Osteocyte (in vitro differentiated cells): ENCODE measurements at regions not wholly inside any gene's neighbourhood (a gene's known extent, or its start where the extent isn't known, plus 50 kb on each side); places are given as distances from the start of the nearest gene placed in this dataset.

ENCODE experiments used
- DNase-seq: peaks from one replicate; pipeline ENCODE4 v3.0.0; 2021; ENCODE audit warnings: mixed read lengths; ENCODE audit not compliant: unreplicated experiment; ENCODE audit errors: extremely low spot score
- H3K27ac Mint-ChIP-seq: one replicate; pipeline ENCODE4 v1.8.0; 2021; ENCODE audit warnings: mild to moderate bottlenecking, mixed read lengths; ENCODE audit not compliant: unreplicated experiment
- H3K27me3 Mint-ChIP-seq: one replicate; pipeline ENCODE4 v1.8.0; 2021; ENCODE audit warnings: mixed read lengths; ENCODE audit not compliant: unreplicated experiment
- H3K36me3 Mint-ChIP-seq: one replicate; pipeline ENCODE4 v1.8.0; 2021; ENCODE audit warnings: mixed read lengths; ENCODE audit not compliant: unreplicated experiment
- H3K4me1 Mint-ChIP-seq: one replicate; pipeline ENCODE4 v1.8.0; 2021; ENCODE audit warnings: mixed read lengths; ENCODE audit not compliant: unreplicated experiment
- H3K4me3 Mint-ChIP-seq: one replicate; pipeline ENCODE4 v1.8.0; 2021; ENCODE audit warnings: mild to moderate bottlenecking, moderate library complexity, mixed read lengths; ENCODE audit not compliant: unreplicated experiment
- H3K9me3 Mint-ChIP-seq: one replicate; pipeline ENCODE4 v1.8.0; 2021; ENCODE audit warnings: mixed read lengths; ENCODE audit not compliant: unreplicated experiment
- TF ChIP-seq, protein P1 (sequence below): fragments of 200-600 bp; sonication (generic); IDR thresholded peaks from 2 replicates; pipeline ENCODE4 v1.5.0; 2021; ENCODE audit warnings: antibody characterized with exemption, mild to moderate bottlenecking, moderate library complexity

DNA sequence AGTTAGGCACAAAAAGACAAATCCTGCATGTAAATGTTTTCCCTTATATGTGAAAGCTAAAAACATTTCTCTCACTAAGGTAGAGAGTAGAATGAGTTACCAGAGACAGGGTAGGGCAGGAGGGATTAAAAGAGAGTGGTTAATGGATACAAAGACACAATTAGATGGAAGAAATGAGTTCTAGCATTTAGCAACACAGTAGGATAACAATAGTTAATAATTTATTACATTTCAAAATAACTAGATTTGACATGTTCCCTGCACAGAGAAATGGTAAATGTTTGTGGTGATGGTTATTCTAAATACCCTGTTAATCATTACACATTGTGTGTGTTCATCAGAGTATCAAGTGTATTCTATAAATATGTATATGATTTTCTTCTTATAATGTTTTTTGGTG lies 1400.7 kb downstream of the OTOL1 start:
- Mint-ChIP-seq H3K27ac (no peak overlapping the region), H3K27me3 (no peaks in the 10 kb centered on the region), H3K4me1 (peaks cover 5% of the 10 kb centered on the region), H3K9me3 (no peaks in the 10 kb centered on the region), H3K4me3 (no peak overlapping the region), H3K36me3 (peaks cover 2% of the 10 kb centered on the region)
- TF ChIP-seq, protein P1, sequence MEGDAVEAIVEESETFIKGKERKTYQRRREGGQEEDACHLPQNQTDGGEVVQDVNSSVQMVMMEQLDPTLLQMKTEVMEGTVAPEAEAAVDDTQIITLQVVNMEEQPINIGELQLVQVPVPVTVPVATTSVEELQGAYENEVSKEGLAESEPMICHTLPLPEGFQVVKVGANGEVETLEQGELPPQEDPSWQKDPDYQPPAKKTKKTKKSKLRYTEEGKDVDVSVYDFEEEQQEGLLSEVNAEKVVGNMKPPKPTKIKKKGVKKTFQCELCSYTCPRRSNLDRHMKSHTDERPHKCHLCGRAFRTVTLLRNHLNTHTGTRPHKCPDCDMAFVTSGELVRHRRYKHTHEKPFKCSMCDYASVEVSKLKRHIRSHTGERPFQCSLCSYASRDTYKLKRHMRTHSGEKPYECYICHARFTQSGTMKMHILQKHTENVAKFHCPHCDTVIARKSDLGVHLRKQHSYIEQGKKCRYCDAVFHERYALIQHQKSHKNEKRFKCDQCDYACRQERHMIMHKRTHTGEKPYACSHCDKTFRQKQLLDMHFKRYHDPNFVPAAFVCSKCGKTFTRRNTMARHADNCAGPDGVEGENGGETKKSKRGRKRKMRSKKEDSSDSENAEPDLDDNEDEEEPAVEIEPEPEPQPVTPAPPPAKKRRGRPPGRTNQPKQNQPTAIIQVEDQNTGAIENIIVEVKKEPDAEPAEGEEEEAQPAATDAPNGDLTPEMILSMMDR: no peak
- no peak for DNase-seq

DNA sequence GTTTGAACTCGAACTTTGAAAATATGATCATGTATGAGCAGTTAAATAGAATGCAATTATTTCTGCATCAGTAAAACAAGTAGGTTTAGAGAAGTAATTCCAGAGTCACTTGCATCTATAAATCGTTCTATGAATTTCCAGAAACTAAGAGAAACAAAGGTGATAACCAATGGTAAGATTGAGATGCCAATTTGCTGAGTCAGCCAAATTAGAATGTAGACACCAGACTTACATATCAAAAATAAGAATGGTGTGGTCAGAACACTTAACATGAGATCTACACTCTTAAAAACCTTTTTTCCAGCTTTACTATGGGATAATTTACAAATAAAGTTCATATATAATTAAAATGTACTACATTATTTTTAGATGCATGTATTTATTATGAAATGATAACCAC lies 1435.9 kb downstream of the OTOL1 start:
- no peaks in the 10 kb centered on the region for H3K9me3 Mint-ChIP-seq
- H3K4me3 Mint-ChIP-seq: no peak overlapping the region
- H3K27me3 Mint-ChIP-seq: no peaks in the 10 kb centered on the region
- no peaks in the 10 kb centered on the region for H3K4me1 Mint-ChIP-seq
- H3K27ac Mint-ChIP-seq: no peak overlapping the region
- TF ChIP-seq, protein P1: no peak
- no peak for DNase-seq
- no peaks in the 10 kb centered on the region for H3K36me3 Mint-ChIP-seq

DNA sequence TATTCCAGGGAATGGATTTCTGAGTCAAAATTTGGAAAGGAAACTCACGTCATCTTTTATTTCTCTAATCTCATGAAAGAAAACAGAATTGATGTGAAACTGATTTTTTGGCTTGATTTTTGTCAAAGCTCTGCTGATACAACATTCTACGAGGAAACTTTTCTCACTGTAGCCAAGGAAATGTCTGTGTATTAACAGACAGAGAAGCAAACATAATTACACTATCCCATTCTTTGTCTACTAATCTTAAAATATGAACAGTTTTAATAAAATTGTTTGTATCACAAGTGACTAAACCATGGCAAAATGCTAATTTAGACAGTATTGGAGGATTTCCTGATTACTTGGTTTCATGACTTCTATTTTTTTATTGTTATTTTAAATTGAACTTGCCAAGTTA lies 1437.0 kb downstream of the OTOL1 start:
- H3K27me3 Mint-ChIP-seq: no peaks in the 10 kb centered on the region
- H3K4me1 Mint-ChIP-seq: no peaks in the 10 kb centered on the region
- no peak overlapping the region for H3K27ac Mint-ChIP-seq

DNA sequence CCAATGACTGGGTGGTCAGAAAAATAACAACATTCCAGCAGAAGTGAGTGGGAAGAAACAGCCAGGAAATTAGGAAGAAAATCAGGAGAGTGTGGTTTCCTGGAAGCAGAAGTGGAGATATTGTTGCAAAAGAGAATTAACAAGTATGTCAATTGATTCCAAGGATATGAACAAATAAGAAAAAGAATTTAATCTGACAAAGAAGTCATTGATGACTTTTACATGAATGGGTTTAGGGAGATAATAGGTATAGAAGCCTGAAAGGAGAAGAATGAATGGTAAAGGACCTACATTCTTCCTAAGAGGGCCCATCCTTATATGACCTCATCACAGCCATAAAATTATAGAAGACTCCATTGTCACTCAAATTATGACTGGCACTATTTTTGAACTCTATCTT lies 1440.1 kb downstream of the OTOL1 start:
- Mint-ChIP-seq H3K4me3 (no peak overlapping the region), H3K27ac (no peak overlapping the region), H3K27me3 (no peaks in the 10 kb centered on the region), H3K9me3 (peaks cover 1% of the 10 kb centered on the region), H3K36me3 (no peaks in the 10 kb centered on the region), H3K4me1 (no peaks in the 10 kb centered on the region)
- TF ChIP-seq, protein P1: no peak
- no peak for DNase-seq

More for the DNA sequence above, 1437.0 kb downstream of the OTOL1 start:
- H3K36me3 Mint-ChIP-seq: no peaks in the 10 kb centered on the region
- TF ChIP-seq, protein P1: no peak
- no peaks in the 10 kb centered on the region for H3K9me3 Mint-ChIP-seq
- no peak for DNase-seq
- no peak overlapping the region for H3K4me3 Mint-ChIP-seq

DNA sequence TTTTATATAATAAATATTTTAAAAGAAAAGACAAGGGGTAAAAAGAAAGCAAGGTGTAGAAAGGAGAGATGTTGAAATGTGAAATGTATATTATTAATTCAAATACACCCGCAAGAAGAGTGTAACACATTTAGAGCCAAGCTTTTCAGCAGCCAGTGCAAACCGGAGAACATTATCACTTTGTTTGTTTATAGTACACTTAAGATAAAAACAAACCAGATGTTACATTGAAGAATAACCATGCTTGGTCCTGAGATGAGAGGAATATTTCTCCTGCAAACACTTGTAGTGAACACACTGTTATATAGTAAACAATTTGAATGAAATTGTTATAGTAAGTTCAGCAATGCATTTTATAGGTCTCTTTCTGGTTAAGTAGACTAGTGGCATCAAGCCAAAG lies 1441.5 kb downstream of the OTOL1 start:
- Mint-ChIP-seq H3K4me1 (no peaks in the 10 kb centered on the region), H3K36me3 (no peaks in the 10 kb centered on the region), H3K27me3 (no peaks in the 10 kb centered on the region), H3K4me3 (no peak overlapping the region), H3K9me3 (peaks cover 4% of the 10 kb centered on the region), H3K27ac (no peak overlapping the region)
- TF ChIP-seq, protein P1: no peak
- no peak for DNase-seq
